Hepatocyte (in vitro differentiated cells): ENCODE measurements at regions not wholly inside any gene's neighbourhood (a gene's known extent, or its start where the extent isn't known, plus 50 kb on each side); places are given as distances from the start of the nearest gene placed in this dataset.

ENCODE experiments used
- EZH2 ChIP-seq: fragments of 200-600 bp; sonication (generic); IDR thresholded peaks from 2 replicates; pipeline ENCODE4 v1.6.1; 2016; ENCODE audit warnings: antibody characterized with exemption, mild to moderate bottlenecking, borderline replicate concordance
- EZH2phosphoT487 ChIP-seq: fragments of 200-600 bp; sonication (generic); IDR thresholded peaks from one replicate; pipeline ENCODE4 v1.6.1; 2018; ENCODE audit warnings: antibody characterized with exemption, mild to moderate bottlenecking, low read depth, moderate library complexity; ENCODE audit not compliant: unreplicated experiment, severe bottlenecking
- TF ChIP-seq, protein P1 (sequence below): fragments of 200-600 bp; sonication (generic); IDR thresholded peaks from 2 replicates; pipeline ENCODE4 v1.5.1; 2016; ENCODE audit warnings: antibody characterized with exemption, mild to moderate bottlenecking; ENCODE audit not compliant: poor library complexity

DNA sequence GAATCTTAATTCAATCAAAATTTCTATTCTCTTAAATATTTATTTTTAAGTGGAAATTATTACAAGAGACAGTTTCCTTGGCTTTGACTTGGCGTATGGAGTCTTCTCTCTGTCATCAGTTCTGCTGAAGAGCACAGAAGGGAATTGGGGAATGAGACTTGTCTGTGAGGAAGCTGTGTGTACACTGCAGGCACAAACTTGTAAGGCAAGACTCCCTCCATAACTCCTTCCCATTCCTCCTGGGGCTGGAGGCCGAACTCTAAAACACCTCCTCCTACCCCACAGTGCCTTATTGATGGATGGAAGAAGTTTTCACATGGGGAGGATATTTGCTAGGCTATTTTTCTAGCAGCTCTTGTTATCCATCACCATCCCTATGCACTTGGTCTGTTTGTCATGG lies 187.4 kb upstream of the ELL2 start:
- TF ChIP-seq, protein P1, sequence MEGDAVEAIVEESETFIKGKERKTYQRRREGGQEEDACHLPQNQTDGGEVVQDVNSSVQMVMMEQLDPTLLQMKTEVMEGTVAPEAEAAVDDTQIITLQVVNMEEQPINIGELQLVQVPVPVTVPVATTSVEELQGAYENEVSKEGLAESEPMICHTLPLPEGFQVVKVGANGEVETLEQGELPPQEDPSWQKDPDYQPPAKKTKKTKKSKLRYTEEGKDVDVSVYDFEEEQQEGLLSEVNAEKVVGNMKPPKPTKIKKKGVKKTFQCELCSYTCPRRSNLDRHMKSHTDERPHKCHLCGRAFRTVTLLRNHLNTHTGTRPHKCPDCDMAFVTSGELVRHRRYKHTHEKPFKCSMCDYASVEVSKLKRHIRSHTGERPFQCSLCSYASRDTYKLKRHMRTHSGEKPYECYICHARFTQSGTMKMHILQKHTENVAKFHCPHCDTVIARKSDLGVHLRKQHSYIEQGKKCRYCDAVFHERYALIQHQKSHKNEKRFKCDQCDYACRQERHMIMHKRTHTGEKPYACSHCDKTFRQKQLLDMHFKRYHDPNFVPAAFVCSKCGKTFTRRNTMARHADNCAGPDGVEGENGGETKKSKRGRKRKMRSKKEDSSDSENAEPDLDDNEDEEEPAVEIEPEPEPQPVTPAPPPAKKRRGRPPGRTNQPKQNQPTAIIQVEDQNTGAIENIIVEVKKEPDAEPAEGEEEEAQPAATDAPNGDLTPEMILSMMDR = no peak
- TF ChIP-seq EZH2 (no peak), EZH2phosphoT487 (no peak)
